HG03196 (cell line): ENCODE measurements at regions not wholly inside any gene's neighbourhood (a gene's known extent, or its start where the extent isn't known, plus 50 kb on each side); places are given as distances from the start of the nearest gene placed in this dataset.
"Not testable (repeated sequence)": the region's sequence is repeated elsewhere in the genome, so short reads cannot be mapped to it uniquely, and the experiment has no call there.

ENCODE experiments used
- ATAC-seq: cut with Tn5 transposase; IDR thresholded peaks from one replicate; pipeline ENCODE4 v1.9.1; 2021; ENCODE audit not compliant: unreplicated experiment

GRCh38 chr7:20839196-20839735 is 52.6 kb upstream of the SP8 start:
- no peak for ATAC-seq

GRCh38 chr7:20839987-20840386 is 53.3 kb upstream of the SP8 start:
- ATAC-seq, result peak; percentile 50

GRCh38 chr7:20846791-20847190 is 60.1 kb upstream of the SP8 start:
- no peak for ATAC-seq

GRCh38 chr7:20858951-20859350 is 72.3 kb upstream of the SP8 start:
- ATAC-seq, result no peak

DNA sequence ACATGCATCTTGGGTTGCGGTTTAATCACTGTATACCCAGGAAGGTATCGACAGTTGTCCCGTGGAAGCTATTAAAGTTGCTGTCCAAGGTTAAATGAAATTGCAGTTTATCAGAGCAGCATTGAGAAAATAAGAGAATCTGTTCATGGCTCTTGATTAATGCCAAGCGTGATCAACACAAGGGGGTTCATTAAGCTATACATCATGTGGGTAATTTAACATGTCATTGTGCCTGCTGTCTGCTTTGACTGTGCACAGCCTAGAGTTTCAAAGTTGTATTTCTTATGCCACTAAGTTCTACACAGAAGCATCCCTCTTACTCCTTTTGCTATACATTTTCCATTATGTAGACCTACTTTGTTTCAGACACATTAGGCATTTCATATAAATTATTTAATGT is 74.8 kb upstream of the SP8 start:
- no peak for ATAC-seq

DNA sequence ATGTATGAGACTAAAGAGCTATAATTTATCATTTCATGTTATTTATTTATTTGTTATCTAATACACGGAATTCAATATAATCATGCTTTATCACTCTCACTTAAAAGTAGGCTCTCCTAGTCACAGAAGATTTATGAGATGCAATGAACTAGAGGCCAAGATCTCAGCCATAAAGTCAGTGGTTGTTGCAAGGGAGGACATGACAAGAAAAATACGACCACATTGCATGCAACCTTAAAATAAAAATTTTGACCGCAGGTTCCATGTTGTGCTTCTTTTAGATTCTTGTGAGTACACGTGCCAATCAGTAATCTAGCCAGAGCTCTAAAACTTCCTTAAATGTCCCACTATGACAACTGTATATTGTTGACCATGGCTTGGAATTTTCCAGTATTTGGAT is 75.9 kb upstream of the SP8 start:
- no peak for ATAC-seq

DNA sequence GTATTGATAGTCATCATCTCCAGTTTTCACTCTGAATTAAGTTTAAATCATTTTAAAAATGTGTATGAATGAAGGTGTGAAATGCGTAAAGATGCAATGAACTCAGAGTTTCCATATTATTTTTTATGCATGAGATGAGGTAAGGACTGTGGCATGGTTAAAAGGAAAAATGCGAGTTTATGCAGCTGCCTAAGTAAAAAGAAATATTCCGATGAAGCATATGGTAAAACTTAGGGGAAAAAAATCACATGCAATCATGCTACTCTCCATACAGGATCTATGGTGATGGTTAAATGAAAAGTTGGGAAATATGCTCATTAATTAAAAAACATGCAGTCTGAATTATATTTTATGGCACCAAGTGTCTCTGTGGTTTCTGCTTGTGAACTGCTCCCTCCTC is 77.5 kb upstream of the SP8 start:
- no peak for ATAC-seq

DNA sequence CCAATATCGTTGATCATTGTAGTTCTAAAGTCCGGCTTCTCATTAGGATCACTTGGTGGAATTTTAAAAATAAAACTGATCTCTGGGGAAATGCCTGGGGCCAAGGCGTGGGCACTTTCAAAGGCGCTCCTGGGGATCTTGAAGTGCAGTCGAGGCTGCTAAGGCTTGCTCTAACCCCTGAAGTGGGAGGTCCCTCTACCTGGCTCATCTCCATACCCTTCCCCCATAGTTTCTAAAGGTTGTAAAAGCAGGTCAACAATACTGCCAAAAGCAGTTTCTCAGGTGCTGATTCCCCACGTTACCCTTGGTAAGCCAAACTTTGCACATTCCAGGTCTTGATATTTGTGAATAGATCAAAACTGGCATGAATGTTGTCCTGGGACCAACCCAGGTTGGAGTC is 79.0 kb upstream of the SP8 start:
- ATAC-seq, result no peak

GRCh38 chr7:20870977-20871376 is 84.3 kb upstream of the SP8 start:
- no peak for ATAC-seq

- ATAC-seq, result no peak
Observed at GRCh38 chr7:20892776-20893175, 106.1 kb upstream of the SP8 start.

DNA sequence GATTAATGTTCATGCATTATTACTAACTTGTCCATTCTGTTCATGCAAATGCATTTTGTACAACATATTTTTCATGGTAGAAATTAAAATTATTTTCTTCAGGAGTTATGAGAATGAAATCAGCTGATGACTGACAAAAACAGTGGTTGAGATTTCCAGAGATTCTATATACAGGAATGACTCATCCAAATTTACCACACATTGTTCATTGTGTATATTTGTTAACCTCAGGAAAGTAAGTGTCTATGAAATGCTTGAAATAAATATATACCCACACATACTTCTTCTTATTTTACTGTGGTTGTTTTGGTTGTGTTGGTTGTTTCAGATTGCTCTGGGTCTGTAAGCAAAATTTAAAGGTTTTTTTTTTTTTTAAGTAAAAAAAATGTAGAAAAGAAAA is 108.1 kb upstream of the SP8 start:
- no peak for ATAC-seq

- ATAC-seq, result no peak
Observed at GRCh38 chr7:20895563-20895962, 108.9 kb upstream of the SP8 start.

GRCh38 chr7:20896996-20897395 is 110.3 kb upstream of the SP8 start:
- ATAC-seq, result no peak

DNA sequence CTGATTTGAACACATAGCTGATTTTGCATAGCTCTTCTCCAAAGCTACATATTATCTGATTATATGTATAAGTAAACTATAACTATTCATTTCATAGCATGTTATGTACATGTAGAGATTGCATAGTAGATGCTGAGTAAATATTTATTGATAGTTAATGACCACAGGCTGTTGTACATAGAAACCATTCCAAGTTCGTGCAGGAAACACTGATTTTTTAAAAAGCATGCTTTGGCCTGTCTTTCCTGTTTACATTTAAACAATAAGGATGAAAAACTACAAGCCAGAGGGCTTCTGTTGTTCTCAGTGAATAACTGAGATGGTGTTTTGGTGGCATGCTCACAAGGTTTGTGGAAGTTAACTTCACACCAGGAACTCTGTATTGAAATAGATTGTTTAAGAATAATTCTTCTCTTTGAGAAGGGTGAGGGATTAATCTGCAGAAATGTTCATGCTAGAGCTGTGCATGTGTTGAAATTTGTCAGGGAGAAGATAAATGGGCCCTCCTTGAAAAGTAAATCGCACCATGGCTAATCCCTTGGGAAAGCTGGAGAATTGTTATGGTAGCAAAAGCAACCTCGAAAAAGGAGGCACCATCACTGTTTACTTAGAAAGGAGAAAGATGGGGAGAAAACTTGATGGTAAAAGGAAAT is 120.2 kb upstream of the SP8 start:
- ATAC-seq, result no peak

GRCh38 chr7:20911081-20911480 is 124.4 kb upstream of the SP8 start:
- no peak for ATAC-seq

DNA sequence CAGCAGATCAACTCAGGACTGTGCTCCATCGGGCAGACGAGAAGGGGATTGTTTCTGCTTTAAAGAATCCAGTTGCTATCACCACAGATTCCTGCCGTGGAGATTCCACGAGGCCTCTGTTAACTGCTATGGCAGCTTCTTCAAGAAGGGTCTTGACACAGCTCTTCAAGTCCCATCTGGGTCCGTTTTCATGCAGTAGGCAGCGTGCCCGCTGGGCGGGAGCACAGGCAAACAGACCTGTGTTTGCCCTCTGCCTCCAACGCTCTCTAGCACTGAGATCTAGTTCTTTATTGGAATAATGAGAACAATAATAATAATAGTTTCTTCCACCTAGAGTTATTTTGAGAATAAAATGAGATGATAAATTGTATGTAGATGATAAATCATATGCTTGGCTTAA is 127.2 kb upstream of the SP8 start:
- ATAC-seq, result no peak

GRCh38 chr7:20916311-20916710 is 129.6 kb upstream of the SP8 start:
- no peak for ATAC-seq

DNA sequence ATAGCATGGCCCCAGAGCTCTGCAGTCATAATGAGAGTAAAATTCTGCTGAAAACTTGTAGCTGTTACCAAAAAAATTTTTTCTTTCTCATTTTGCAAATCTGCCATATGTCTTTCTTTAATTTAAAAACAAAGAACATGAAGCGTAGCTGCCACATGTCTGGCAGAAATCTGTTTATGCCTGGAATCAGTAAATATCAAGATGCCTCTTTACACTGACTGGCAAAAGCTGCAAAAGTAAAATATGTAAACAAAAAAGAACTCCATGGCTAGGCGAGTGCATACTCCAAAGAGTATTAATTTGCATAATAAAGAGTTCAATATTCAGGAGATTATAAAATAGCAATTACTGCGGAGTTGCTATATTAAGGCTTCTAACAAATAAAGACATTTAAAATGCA is 130.9 kb upstream of the SP8 start:
- no peak for ATAC-seq

DNA sequence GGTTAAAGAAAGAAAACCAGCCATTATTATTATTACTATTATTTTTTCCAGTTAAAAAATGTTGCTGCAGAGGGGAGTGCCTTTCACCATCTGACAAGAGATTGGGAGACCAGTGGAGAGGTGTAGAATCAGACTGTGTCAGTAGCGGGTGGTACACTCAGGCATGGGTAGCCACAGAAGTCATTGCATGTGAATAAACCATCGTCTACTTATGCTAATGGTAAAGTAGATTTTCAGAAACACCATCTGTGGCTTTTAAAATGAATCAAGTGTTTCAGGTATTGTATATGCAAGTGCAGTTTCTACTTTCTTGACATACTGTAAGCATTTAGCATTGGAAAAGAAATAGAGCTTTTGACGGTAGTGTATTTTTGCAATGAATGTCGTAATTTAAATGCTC is 131.5 kb upstream of the SP8 start:
- no peak for ATAC-seq

DNA sequence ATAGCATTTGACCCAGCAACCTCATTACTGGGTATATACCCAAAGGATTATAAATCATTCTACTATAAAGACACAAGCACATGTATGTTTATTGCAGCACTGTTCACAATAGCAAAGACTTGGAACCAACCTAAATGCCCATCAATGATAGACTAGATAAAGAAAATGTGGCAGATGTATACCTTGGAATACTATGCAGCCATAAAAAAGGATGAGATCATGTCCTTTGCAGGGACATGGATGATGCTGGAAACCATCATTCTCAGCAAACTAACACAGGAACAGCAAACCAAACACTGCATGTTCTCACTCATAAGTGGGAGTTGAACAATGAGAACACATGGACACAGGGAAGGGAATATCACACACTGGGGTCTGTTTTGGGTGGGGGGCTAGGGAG is 140.5 kb upstream of the SP8 start:
- ATAC-seq, result not testable (repeated sequence)

GRCh38 chr7:20927976-20928375 is 141.3 kb upstream of the SP8 start:
- no peak for ATAC-seq

GRCh38 chr7:20929199-20929598 is 142.5 kb upstream of the SP8 start:
- ATAC-seq, result no peak

DNA sequence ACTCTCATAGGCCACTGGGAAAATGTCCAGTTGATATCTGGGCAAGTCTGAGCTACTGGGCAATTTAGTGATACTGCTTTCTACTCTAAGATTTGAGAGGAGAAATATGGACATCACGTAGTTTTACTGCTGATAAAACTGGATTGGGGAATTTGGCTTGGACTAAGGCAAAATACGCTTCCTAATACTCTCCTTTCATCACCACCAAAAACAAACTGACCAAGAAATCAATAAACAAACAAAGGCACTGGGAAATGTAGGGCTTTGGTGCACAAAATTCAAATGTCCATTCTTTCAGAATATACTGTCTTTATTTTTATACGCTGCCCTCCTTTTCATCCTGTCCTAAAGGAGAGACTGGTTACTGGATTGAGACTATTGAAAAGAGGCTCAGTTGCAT is 145.1 kb upstream of the SP8 start:
- ATAC-seq, result no peak
